Activated CD4-positive, CD25-positive, alpha-beta regulatory T cell treated with anti-CD3 and anti-CD28 coated beads, Interleukin-2, amount 50 U/mL, for 72 hours (primary cell): ENCODE measurements at regions not wholly inside any gene's neighbourhood (a gene's known extent, or its start where the extent isn't known, plus 50 kb on each side); places are given as distances from the start of the nearest gene placed in this dataset.
"Not testable (repeated sequence)": the region's sequence is repeated elsewhere in the genome, so short reads cannot be mapped to it uniquely, and the experiment has no call there.

Experiments used
- DNase-seq: peaks from one replicate; pipeline ENCODE4 v3.0.0; 2021

- no peak for DNase-seq
These were observed 125.5 kb upstream of the PRR20G start for GRCh38 chr3:127413318-127413673.

GRCh38 chr3:127412578-127413317 lies 124.9 kb upstream of the PRR20G start:
- DNase-seq = no peak

- not testable (repeated sequence) for DNase-seq
These were observed 124.0 kb upstream of the PRR20G start for GRCh38 chr3:127411875-127412274.

- DNase-seq = no peak
These were observed 123.4 kb upstream of the PRR20G start for GRCh38 chr3:127411083-127411727.

- DNase-seq = no peak
These were observed 122.8 kb upstream of the PRR20G start for GRCh38 chr3:127410678-127411077.

GRCh38 chr3:127410137-127410488 lies 122.3 kb upstream of the PRR20G start:
- no peak for DNase-seq

- no peak for DNase-seq
These were observed 121.7 kb upstream of the PRR20G start for GRCh38 chr3:127409421-127410136.

- no peak for DNase-seq
These were observed 121.0 kb upstream of the PRR20G start for GRCh38 chr3:127408684-127409420.

GRCh38 chr3:127408022-127408683 lies 120.3 kb upstream of the PRR20G start:
- DNase-seq = no peak

- no peak for DNase-seq
These were observed 119.4 kb upstream of the PRR20G start for GRCh38 chr3:127407026-127407939.

GRCh38 chr3:127406309-127407025 lies 118.6 kb upstream of the PRR20G start:
- DNase-seq = no peak

- DNase-seq = no peak
These were observed 117.9 kb upstream of the PRR20G start for GRCh38 chr3:127405791-127406190.

- DNase-seq = no peak
These were observed 117.3 kb upstream of the PRR20G start for GRCh38 chr3:127405010-127405598.

GRCh38 chr3:127404221-127405009 lies 116.6 kb upstream of the PRR20G start:
- DNase-seq = no peak

- DNase-seq = no peak
These were observed 115.9 kb upstream of the PRR20G start for GRCh38 chr3:127403795-127404194.

- DNase-seq = no peak
These were observed 111.3 kb upstream of the PRR20G start for GRCh38 chr3:127399154-127399553.

GRCh38 chr3:127396473-127396872 lies 108.6 kb upstream of the PRR20G start:
- DNase-seq = no peak

GRCh38 chr3:127395663-127396355 lies 108.0 kb upstream of the PRR20G start:
- DNase-seq = no peak

GRCh38 chr3:127394984-127395662 lies 107.3 kb upstream of the PRR20G start:
- DNase-seq = no peak
